HG03354 (cell line): ENCODE measurements at regions not wholly inside any gene's neighbourhood (a gene's known extent, or its start where the extent isn't known, plus 50 kb on each side); places are given as distances from the start of the nearest gene placed in this dataset.
"Not testable (repeated sequence)": the region's sequence is repeated elsewhere in the genome, so short reads cannot be mapped to it uniquely, and the experiment has no call there.

ENCODE experiments used
- ATAC-seq: cut with Tn5 transposase; IDR thresholded peaks from one replicate; pipeline ENCODE4 v1.9.1; 2021; ENCODE audit warnings: mild to moderate bottlenecking; ENCODE audit not compliant: unreplicated experiment, poor library complexity, severe bottlenecking

DNA sequence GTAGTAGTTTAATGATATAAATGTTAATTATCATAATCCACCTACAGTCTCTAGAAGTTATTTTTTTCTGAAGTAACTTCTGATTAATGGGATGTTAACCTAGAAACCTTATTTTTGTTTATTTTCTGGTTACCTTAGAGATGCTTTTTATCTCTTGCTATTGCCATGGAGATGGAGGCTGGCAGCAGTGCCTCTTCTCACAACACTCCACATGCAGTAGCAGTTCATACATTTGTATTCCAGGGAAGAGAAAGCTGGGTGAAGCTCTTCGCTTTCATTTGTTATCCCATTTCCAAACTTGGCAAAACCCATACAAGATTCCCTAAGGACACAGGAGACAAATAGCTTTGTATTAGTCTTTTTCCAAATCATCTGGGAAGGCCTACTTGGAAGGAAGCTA, 1794.1 kb upstream of the LRRTM1 start:
- ATAC-seq = no peak

DNA sequence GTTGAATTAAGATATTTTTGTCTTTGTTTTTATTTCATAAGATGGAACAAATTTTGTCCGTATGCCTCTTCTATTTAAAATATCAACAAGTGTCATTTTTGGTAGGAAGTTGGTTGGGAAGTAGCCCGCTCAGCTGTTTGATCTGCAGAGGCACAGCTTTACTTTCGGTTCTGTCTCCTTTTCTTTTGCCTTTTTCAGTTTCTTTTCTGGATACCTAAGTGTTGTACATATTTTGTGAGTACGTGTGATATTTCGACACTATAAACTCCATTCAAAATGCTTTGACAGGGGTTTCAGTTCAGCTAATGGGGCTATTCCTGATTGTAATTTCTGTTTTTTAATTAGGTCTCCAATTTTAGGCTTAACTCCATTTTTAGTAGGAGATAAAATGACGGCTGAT, 1785.0 kb upstream of the LRRTM1 start:
- ATAC-seq = no peak

DNA sequence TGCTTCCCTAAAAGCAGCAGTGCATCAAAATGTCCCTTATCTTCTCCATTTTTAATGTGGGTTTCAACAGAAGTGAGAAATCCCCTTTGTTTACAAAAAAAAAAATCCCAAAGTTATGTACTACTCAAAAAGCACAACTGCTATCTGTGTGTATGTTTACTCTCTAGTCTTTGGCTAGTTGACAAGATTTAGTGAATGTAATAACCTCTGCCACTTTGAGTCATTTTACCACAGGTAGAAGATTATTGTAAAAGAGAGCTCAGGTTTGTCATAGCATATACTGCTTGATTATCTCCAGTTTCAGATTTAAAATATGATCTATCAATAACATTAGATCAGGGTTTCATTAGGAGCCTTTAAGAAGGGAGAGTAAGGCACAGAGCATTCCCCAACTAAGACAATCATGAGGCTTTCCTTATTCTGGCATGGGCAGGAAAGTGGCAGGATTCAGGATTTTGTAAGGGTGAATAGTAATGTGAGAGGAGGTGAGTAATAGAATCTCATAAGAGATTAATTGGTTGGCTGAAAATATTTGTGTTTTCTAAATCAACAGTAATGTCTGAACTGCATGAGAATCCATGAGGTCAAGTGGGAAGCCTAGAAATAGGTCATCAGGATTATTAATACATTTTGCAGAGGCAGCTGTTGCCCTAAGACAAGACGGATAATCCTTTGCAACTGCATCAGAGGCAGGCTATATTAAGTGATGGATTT, 1780.3 kb upstream of the LRRTM1 start:
- ATAC-seq = no peak

DNA sequence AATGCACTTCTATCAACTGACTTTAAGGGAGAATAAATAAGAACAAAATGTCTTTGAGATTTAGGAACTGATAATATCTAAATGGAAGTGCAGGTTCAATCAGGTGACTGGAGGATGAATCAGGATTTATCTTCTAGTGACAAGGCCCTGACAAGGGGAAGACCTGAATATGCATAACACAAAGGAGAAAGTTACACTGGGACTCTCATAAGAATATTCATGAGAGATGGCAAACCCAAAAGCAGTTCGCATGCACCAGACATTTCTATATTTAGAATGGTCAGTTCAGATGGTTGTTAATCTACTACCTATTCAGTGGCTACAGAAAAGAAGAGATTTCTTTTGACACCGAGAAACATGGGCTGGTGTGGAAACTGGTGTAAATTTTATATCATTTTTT, 1771.3 kb upstream of the LRRTM1 start:
- no peak for ATAC-seq

DNA sequence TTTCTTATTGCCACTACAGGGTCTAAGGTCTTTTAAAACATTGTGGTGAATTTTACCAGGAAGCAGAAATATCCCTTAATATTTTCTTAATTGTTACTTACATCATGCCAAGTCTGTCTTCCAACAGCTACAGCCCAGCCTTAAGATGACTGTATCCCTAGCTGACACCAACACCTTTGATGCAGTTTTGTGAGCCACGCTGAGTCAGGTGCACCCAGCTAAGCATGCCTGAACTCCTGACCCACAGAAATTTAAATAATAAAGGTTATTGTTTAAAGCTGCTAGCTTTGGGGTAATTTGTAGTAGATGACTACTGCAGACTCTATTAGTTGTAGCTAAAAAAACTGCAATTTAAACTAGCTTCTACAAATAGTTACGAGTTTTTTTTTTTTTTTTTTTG, 1757.9 kb upstream of the LRRTM1 start:
- ATAC-seq = no peak

DNA sequence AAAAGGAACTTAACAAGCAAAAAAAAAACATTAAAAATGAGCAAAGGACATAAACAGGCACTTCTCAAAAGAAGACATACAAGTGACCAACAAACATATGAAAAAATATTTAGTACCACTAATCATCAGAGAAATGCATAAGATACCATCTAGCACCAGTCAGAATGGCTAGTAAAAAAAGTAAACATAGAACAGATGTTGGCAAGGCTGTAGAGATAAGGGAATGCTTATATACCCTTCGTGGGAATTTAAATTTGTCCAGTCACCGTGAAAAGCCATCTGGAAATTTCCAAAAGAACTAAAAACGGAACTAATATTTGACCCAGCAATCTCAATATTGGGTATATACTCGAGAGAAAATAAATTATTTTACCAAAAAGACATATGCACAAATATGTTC, 1751.3 kb upstream of the LRRTM1 start:
- no peak for ATAC-seq

DNA sequence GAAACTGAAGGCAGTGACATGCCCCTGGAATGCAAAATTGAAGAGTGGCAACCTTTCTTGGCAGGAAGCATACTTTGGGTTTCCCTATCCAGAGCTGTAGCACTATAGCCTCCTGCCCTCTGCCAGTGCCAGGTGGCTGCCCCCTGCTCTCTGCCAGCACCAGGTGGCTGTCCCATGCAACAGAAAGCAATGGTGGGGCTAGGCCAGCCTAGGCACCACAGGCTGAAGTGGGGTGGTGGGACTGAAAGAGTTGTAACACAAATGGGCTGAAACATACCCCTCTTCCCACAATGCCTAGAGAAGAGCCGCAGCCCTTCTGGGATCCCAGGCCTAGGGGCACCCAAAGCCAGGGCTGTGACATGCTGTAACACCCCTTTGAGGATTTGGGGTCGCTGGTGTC, 1739.3 kb upstream of the LRRTM1 start:
- ATAC-seq = no peak

DNA sequence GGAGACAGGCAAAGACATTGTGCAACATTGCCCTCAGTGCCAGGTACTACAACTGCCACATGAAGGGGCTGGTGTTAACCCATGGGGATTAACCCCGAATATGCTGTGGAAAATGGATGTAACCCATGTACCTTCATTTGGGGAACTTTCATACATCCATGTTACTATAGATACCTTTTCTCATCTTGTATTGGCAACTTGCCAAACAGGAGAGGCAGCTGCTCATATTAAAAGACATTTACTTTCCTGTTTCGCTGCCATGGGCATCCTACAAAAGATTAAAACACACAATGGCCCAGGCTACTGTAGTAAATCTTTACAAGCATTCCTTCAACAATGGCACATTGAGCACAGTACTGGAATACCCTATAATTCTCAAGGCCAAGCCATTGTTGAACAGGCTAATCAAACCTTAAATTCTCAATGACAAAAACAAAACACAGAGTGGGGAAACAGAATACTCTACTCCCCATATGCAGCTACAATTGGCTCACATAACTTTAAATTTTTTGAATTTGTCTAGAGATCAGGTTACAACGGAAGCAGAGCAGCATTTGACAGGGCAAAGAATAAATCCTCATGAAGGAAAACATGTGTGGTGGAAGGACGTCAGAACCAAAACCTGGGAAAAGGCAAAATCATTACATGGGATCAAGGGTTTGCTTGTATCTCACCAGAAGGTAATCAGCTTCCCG, 1723.5 kb upstream of the LRRTM1 start:
- ATAC-seq = no peak

DNA sequence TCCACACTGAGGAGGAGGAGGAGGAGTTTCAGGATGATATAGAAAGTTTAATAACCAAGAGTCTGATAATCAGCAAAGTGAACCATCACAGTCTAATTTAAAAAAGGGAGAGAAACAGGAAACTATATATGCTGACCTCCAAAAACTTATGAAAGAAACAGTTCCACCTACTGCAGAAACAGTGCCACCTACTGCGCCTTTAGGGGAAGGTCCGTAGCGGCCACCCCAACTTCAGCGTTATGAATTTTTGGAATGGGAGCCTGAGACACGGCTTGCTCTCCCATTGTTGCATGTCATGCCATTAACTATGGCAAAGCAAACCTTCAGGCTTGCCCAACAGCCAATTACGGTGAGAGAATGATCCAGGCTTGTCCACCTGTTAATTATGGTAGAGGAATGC, 1719.2 kb upstream of the LRRTM1 start:
- no peak for ATAC-seq

DNA sequence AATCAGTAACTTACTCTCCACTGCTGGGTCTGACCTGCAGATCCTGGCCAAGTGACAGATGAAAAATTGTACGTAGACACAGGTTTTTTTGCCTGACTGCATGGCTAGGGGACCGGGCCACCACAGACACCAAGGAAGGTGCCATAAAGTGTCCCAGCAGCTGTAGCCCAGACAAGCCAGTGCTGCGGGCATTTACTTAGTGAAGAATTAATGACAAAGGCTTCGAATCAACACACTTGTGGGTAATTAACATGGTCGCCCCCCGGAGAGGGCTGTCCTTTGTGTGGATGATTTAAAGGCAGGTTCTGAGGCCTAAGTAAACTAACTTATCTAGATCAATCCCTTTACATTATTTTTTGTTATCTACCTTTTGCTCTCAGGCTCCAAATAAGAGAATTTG, 1709.1 kb upstream of the LRRTM1 start:
- ATAC-seq = no peak

DNA sequence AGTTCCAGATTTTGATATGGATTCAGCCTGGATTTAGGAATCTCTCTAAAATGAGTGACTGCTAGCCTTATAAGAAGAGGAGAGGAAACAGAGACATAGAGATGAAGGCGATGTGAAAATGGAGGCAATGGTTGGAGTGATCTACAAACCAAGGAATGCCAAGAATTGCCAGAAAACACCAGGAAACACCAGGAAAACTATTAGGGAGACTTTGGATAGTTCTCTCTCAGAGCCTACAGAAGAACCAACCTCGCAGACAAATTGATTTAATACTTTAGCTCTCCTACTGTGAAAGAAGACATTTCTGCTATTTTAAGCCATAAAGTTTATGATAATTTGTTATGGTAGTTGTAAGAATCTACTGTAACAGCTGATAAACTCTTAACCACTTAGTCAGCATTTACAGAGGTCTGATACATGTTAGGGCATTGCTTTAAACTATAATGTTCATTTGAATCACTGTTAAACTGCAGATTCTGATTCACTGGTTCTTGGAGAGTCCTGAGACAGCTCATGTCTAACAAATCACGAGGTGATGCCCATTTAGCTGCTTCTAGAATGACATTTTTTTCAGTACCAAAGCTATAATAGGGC, 1702.6 kb upstream of the LRRTM1 start:
- ATAC-seq = no peak

DNA sequence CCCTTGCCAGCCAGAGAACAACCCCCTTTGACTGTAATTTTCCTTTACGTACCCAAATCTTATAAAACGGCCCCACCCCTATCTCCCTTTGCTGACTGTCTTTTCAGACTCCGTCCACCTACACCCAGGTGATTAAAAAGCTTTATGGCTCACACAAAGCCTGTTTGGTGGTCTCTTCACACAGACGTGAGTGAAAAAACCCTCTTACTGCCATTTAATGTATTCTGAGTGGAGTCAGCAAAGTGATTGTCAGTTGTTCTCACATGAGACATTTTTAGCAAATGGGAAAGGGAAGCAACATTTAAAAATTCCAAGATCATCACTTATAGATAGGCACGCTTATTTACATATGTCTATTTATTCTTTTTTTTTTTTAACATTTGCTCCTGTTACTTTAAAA, 1701.3 kb upstream of the LRRTM1 start:
- not testable (repeated sequence) for ATAC-seq

DNA sequence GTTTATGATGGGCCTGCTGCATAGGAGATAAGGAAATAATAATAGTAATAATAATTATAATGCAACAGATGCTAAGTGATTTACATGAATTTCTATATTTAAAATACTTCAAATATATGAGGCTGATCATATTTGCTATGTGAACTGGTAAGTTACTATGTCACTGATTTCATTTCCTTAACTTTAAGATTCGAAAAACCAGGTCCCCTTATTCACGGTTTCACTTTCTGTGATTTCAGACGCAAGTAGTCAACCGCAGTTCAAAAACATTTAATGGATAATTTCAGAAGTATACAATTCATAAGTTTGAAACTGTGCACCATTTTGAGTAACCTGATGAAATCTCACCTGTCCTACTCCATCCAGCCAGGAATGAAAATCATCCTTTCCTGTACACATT, 1697.1 kb upstream of the LRRTM1 start:
- no peak for ATAC-seq

DNA sequence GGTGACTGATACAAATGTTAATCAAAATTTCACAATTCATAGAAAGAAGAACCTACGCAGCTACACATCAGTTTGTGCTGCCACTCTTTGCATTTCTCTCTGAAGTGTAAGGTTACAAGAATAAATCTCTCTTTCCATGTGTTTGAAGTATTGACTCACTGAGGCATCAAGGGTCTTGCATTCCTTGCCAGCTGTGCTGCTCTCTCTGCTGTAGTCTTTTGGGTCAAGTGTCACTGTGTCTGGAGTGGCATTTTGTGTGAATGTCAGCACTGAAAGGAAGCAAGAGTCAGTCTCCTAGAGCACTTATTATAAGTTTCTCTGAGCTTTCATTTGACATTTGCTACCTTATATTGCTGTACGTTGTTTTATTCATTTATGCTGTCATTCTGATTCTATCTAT, 1696.1 kb upstream of the LRRTM1 start:
- ATAC-seq = no peak

DNA sequence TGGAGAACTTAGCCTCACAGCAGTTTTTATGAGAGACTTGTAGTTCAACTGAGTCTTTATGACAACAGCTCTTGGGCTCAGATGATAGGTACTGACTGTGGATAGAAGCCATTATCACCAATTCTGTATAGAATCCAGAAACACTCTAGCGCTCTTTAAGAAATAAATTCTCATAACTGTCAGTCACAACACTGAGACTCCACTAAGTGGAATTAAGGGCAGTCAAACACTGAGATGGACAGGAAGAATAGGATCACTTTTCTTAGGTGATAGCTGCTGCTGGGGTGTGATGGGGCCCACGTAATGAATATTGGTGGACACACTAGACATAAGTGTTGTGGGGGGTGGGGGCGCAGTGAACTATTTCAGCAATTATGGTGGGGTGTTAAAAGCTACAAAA, 1691.8 kb upstream of the LRRTM1 start:
- ATAC-seq = no peak

DNA sequence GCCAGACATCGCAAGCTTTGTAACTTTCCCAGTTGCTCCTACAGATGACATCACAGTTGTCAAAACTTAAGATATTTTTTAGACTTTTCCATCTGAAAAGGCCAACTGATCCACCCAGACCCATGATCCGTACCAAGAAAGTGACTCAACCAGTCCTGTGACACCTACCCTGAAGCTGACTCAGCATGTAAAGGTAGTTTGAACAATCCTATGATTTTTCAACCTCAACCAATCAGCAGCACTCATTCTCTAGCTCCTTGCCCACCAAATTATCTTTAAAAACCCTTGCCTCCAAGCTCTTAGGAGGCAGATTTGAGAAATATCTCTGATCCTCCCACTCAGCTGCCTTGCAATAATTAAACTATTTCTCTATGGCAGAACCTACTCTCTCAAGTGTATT, 1686.7 kb upstream of the LRRTM1 start:
- ATAC-seq = no peak

DNA sequence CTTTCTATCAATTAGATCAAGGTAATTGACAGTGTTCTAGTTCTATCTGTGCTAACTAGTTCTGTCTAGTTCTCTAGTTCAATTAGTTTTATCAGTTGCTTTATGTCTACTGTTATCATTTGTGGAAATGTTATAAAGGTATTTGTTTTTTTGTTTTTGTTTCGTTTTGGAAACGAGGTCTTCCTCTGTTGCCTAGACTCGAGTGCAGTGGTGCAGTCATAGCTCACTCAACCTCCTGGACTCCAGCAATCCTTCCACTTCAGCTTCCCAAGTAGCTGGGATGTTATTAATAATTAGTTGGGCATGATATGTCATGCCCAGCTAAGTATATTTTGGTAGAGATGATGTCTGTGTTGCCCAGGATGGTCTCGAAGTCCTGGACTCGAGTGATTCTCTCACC, 1682.8 kb upstream of the LRRTM1 start:
- ATAC-seq = no peak

DNA sequence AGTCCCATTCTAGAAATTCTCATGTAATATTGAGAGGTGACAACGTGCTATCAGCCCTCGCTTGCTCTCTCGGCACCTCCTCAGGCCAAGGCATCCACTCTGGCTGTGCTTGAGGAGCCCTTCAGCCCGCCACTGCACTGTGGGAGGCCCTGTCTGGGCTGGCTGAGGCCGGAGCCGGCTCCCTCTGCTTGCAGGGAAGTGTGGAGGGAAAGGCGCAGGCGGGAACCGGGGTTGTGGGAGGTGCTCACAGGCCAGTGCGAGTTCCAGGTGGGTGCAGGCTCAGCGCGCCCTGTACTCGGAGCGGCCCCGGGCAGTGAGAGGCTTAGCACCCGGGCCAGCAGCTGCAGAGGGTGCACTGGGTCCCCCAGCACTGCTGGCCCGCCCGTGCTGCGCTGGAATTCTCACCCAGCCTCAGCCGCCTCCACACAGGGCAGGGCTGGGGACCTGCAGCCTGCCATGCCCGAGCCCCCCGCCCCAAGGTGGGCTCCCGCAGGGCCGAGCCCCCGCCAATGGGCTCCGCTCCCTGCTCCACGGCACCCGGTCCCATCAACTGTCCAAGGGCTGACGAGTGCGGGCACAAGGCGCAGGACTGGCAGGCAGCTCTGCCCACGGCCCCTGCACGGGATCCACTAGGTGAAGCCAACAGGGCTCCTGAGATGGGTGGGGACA, 1680.6 kb upstream of the LRRTM1 start:
- no peak for ATAC-seq

DNA sequence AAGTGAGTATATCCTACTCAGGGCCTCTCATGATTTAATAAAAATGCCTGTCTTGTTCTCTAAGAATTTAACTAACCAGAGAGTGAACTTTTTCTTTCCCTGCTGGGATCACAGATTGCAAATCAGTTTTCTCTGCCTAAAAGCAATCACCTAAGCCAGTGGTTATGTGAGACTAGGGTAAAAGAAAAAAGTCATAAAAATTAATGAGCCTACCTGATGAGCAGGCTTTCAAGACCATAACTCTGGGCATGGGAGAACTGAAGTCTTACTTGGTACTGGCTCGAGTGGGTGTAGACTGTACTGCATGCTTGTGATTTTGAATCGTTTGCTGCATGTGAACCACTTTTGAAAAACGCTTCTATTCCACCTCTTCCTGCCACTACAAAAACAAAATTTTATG, 1677.0 kb upstream of the LRRTM1 start:
- ATAC-seq = no peak

DNA sequence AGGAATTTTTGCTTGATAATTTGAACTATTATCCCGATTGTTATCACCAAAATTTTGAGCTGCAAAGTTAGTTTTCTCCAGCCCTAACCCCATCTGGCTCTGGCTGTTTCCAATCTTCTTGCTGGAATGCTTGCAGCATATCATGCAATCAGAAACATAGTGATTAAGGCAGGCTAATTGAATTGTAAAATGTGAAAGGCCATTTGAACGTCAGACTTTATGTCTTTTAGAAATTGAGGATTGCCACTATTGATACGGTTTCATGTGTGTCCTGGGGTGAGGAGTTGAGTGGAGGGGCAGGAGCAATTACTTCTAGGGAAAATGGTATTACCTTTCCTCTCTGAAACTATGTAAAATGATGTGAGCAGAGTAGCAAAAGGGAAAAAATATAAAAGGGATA, 1674.5 kb upstream of the LRRTM1 start:
- no peak for ATAC-seq

DNA sequence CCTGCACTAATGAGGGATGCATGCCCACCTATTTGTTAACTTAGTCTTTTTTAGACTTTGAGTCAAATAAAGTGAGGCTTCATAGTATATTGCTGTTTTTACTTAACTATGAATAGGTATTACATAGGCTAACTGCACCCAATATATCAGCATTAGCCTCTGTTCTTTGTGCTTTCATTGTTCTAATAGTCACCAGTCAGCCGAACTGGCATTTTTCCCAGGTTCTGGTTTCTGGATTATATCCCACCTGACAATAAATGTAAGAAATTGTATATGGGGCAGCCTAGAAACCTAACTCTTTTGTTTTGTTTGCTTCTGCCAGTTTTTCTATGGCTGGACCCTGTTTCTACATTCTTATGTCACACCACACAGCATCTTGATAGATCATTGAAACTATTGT, 1672.4 kb upstream of the LRRTM1 start:
- ATAC-seq = no peak
